ENCODE measurements at regions not wholly inside any gene's neighbourhood (a gene's known extent, or its start where the extent isn't known, plus 50 kb on each side); places are given as distances from the start of the nearest gene placed in this dataset.

DNA sequence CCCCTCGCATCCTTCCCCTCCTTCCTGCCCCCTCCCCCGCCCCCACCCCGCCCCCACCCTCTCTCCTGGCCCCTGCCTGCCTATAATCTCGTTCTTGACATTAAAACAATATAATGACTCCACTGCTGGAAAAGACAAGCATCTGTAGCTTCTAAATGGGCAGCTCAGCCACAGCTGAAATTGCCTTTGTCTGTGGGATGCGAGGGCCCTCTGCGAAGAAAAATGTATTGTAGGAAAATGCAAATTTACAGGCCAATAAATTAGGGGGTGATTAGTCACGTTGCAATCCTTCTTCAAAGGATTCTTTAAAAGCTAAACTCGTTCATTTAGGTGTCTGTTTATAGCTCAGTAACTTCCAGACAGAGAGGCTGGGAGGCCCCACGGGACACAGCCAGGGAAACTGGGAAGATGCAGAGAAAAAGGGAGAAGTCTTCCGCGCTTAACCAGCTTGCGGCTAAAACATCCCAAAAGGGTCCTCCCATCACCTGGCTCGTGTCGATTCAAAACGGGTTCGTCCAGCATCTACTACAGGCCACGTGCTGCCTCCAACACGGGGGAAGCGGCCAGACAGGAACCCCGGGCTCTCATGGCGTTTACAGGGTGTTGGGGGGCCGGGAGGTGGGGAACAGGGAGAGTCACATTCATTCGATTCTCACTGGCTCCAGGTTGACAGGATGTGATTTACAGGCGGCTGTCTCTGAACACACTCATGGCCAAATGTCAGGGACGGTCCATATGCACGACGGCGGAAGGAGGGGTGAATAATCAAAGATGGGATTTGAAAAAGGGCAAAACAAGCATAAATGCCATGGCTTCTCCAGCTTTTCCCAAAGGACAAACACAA lies 100.5 kb upstream of the ZBTB40 start:
- peaks cover 16% of the 10 kb centered on the region for H3K27me3 ChIP-seq (ENCODE audit: control insufficient read depth, low read length)

GRCh38 chr1:22351768-22352080 lies 99.9 kb upstream of the ZBTB40 start:
- TF ChIP-seq CTCF (IDR thresholded peaks at IDR 0.05; ENCODE audit: low read depth, low read length, poor library complexity, severe bottlenecking) = no peak
- no peak for TF ChIP-seq EZH2phosphoT487 (IDR thresholded peaks at IDR 0.05; ENCODE audit: borderline replicate concordance, low read length)
- Histone ChIP-seq H3K9me2 (replicated peaks; ENCODE audit: control insufficient read depth, low read length) (no peaks in the 10 kb centered on the region), H3K9me3 (ENCODE audit: control insufficient read depth, insufficient read depth, low read length) (no peaks in the 10 kb centered on the region), H3K4me3 (ENCODE audit: low read length) (no peak overlapping the region), H3K4me2 (ENCODE audit: low read length) (no peak overlapping the region), H3K36me3 (ENCODE audit: control insufficient read depth, low read length) (no peaks in the 10 kb centered on the region), H4K20me1 (ENCODE audit: control insufficient read depth, insufficient read depth, low read depth, low read length) (no peaks in the 10 kb centered on the region), H3K27me3 (ENCODE audit: control insufficient read depth, low read length) (peaks cover 16% of the 10 kb centered on the region), H3F3A (ENCODE audit: control insufficient read depth, insufficient read depth) (no peaks in the 10 kb centered on the region), H3K27ac (ENCODE audit: low read depth, low read length) (no peak overlapping the region), H3K79me2 (ENCODE audit: control insufficient read depth, low read length) (no peaks in the 10 kb centered on the region), H3K4me1 (ENCODE audit: control insufficient read depth, low read length) (no peaks in the 10 kb centered on the region)

More for the DNA sequence above, 100.5 kb upstream of the ZBTB40 start:
- Histone ChIP-seq H3K4me1 (ENCODE audit: control insufficient read depth, low read length) (no peaks in the 10 kb centered on the region), H3K9me3 (ENCODE audit: control insufficient read depth, insufficient read depth, low read length) (no peaks in the 10 kb centered on the region), H3K27ac (ENCODE audit: low read depth, low read length) (no peak overlapping the region), H3K4me3 (ENCODE audit: low read length) (no peak overlapping the region), H3K79me2 (ENCODE audit: control insufficient read depth, low read length) (no peaks in the 10 kb centered on the region), H3K4me2 (ENCODE audit: low read length) (no peak overlapping the region), H4K20me1 (ENCODE audit: control insufficient read depth, insufficient read depth, low read depth, low read length) (no peaks in the 10 kb centered on the region), H3K36me3 (ENCODE audit: control insufficient read depth, low read length) (no peaks in the 10 kb centered on the region), H3K9me2 (replicated peaks; ENCODE audit: control insufficient read depth, low read length) (no peaks in the 10 kb centered on the region), H3F3A (ENCODE audit: control insufficient read depth, insufficient read depth) (no peaks in the 10 kb centered on the region)
- TF ChIP-seq CTCF (IDR thresholded peaks at IDR 0.05; ENCODE audit: low read depth, low read length, poor library complexity, severe bottlenecking) (no peak), EZH2phosphoT487 (IDR thresholded peaks at IDR 0.05; ENCODE audit: borderline replicate concordance, low read length) (no peak)

DNA sequence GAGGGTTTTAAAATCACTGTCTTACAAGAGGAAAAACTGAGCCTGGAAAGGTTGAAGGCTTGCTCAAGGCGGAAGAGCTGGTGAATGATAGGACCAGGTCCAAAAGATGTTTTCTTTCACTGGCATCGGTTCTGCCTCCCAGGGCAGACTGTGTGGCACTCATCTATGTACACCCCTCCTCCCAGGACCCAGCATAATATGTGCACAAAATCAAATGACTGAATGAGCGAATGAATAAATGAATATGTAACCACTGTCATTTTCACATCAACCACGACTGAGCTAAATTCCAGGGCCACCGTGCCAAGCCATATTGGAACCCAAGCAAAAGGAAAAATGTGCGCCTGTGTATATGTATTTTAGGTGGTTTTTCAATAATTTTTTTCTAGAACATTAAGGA lies 99.3 kb upstream of the ZBTB40 start:
- Histone ChIP-seq H3K36me3 (ENCODE audit: control insufficient read depth, low read length) (no peaks in the 10 kb centered on the region), H4K20me1 (ENCODE audit: control insufficient read depth, insufficient read depth, low read depth, low read length) (no peaks in the 10 kb centered on the region), H3K9me3 (ENCODE audit: control insufficient read depth, insufficient read depth, low read length) (no peaks in the 10 kb centered on the region), H3K27me3 (ENCODE audit: control insufficient read depth, low read length) (peaks cover 16% of the 10 kb centered on the region), H3K4me1 (ENCODE audit: control insufficient read depth, low read length) (no peaks in the 10 kb centered on the region), H3K4me2 (ENCODE audit: low read length) (no peak overlapping the region), H3K79me2 (ENCODE audit: control insufficient read depth, low read length) (no peaks in the 10 kb centered on the region), H3K4me3 (ENCODE audit: low read length) (no peak overlapping the region), H3F3A (ENCODE audit: control insufficient read depth, insufficient read depth) (no peaks in the 10 kb centered on the region), H3K27ac (ENCODE audit: low read depth, low read length) (no peak overlapping the region), H3K9me2 (replicated peaks; ENCODE audit: control insufficient read depth, low read length) (no peaks in the 10 kb centered on the region)
- TF ChIP-seq EZH2phosphoT487 (IDR thresholded peaks at IDR 0.05; ENCODE audit: borderline replicate concordance, low read length) (no peak), CTCF (IDR thresholded peaks at IDR 0.05; ENCODE audit: low read depth, low read length, poor library complexity, severe bottlenecking) (no peak)
